Glutamatergic neuron (in vitro differentiated cells): ENCODE measurements at regions not wholly inside any gene's neighbourhood (a gene's known extent, or its start where the extent isn't known, plus 50 kb on each side); places are given as distances from the start of the nearest gene placed in this dataset.

Experiments used
- DNase-seq: peaks from one replicate; pipeline ENCODE4 v3.0.0; 2022
- H3K27ac Mint-ChIP-seq: one replicate; pipeline ENCODE4 v1.8.0; 2020; ENCODE audit warnings: mild to moderate bottlenecking, mixed read lengths, inconsistent platforms; ENCODE audit not compliant: unreplicated experiment
- H3K27me3 Mint-ChIP-seq: one replicate; pipeline ENCODE4 v1.8.0; 2020; ENCODE audit warnings: mild to moderate bottlenecking, moderate library complexity, mixed read lengths, inconsistent platforms; ENCODE audit not compliant: unreplicated experiment
- H3K36me3 Mint-ChIP-seq: one replicate; pipeline ENCODE4 v1.8.0; 2020; ENCODE audit warnings: mild to moderate bottlenecking, mixed read lengths, inconsistent platforms; ENCODE audit not compliant: unreplicated experiment
- H3K4me1 Mint-ChIP-seq: one replicate; pipeline ENCODE4 v1.8.0; 2020; ENCODE audit warnings: mild to moderate bottlenecking, low read depth, mixed read lengths, inconsistent platforms; ENCODE audit not compliant: unreplicated experiment
- H3K4me3 Mint-ChIP-seq: one replicate; pipeline ENCODE4 v1.8.0; 2020; ENCODE audit warnings: mild to moderate bottlenecking, mixed read lengths, inconsistent platforms; ENCODE audit not compliant: unreplicated experiment
- H3K9me3 Mint-ChIP-seq: one replicate; pipeline ENCODE4 v1.8.0; 2020; ENCODE audit warnings: mild to moderate bottlenecking, moderate library complexity, mixed read lengths, inconsistent platforms; ENCODE audit not compliant: unreplicated experiment
- TF ChIP-seq, protein P1 (sequence below): fragments of 200-600 bp; sonication (generic); IDR thresholded peaks from one replicate; pipeline ENCODE4 v1.5.0; 2021; ENCODE audit not compliant: partially characterized antibody, unreplicated experiment

DNA sequence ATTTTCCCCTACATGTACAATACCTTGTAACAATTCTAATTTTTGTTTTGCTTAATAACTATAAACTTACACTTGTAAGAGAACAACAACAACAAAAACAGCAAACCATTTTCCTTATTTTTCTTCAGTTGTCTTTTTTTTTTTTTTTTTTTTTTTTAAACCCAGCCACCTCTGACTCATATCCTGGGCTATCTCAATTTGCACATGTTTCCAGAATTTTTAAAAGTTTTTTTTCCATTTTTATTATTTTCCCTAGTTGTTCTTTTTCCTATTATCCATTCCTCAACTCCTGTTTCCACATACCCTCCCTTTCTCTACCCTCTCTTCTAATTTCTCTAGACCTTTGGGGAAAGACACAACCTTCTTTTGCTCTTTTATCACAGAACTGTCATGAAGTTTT lies 112.5 kb downstream of the EFEMP1 start:
- H3K4me3 Mint-ChIP-seq = no peak overlapping the region

DNA sequence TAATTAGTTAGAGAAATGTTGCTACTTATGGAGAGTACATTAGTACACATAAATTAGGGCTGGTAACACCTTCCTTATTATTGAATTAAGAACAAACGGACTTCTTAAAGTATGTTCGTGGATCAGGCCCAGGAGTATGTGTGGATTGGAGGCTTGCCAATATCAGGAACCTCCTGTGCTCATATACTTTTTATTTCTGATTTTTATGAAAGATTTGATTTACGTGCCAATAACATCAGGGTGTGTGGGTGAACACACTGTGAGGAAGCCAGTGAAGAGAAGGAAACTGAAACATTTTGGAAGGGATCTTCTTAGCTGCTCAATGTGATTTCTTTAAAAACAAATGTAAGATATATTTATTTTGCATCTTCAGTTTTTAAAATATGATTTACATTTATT lies 113.0 kb downstream of the EFEMP1 start:
- Mint-ChIP-seq H3K4me3 (no peak overlapping the region), H3K27ac (no peak overlapping the region), H3K9me3 (peaks cover 3% of the 10 kb centered on the region), H3K27me3 (no peaks in the 10 kb centered on the region), H3K36me3 (no peaks in the 10 kb centered on the region), H3K4me1 (peaks cover 11% of the 10 kb centered on the region)
- no peak for DNase-seq
- TF ChIP-seq, protein P1, sequence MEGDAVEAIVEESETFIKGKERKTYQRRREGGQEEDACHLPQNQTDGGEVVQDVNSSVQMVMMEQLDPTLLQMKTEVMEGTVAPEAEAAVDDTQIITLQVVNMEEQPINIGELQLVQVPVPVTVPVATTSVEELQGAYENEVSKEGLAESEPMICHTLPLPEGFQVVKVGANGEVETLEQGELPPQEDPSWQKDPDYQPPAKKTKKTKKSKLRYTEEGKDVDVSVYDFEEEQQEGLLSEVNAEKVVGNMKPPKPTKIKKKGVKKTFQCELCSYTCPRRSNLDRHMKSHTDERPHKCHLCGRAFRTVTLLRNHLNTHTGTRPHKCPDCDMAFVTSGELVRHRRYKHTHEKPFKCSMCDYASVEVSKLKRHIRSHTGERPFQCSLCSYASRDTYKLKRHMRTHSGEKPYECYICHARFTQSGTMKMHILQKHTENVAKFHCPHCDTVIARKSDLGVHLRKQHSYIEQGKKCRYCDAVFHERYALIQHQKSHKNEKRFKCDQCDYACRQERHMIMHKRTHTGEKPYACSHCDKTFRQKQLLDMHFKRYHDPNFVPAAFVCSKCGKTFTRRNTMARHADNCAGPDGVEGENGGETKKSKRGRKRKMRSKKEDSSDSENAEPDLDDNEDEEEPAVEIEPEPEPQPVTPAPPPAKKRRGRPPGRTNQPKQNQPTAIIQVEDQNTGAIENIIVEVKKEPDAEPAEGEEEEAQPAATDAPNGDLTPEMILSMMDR = no peak

More for the DNA sequence above, 112.5 kb downstream of the EFEMP1 start:
- Mint-ChIP-seq H3K27ac (no peak overlapping the region), H3K4me1 (peaks cover 8% of the 10 kb centered on the region), H3K36me3 (no peaks in the 10 kb centered on the region), H3K27me3 (no peaks in the 10 kb centered on the region), H3K9me3 (peaks cover 3% of the 10 kb centered on the region)
- TF ChIP-seq, protein P1 = no peak
- no peak for DNase-seq

DNA sequence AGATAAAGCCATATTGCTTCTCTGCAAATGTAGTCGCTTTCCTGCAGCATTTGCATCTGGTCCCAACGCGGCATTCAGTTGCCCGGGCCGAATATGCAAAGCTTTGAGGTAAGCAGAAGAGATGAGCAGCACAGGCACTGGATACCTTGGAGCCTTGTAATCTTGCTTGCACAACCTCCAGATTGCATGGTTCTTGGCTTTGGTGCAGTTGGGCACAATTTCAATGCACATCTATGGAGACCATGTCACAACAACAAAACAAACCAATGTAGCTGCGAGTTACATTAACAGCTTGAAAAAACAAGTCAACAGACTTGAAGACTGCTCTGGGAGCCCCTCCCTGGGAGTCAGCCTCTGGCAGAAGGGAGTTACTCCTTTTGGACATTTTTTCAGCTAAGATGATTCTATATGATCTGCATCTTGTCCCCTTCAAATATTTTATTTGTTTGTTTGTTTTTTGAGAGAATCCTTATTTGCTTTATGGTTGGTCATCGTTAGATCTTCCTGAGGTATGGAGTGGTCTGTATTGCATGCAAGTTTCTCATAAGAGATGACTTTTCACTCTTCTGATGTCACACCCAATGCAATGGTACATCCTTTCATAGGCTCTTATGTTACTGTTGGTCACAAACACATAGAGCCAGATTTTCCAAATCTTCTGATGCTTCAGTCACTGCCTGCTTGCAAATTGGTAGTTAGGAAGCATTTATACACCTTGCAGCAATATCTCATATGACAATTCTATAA lies 113.5 kb downstream of the EFEMP1 start:
- H3K4me3 Mint-ChIP-seq = no peak overlapping the region
- peaks cover 16% of the 10 kb centered on the region for H3K4me1 Mint-ChIP-seq
- no peak overlapping the region for H3K27ac Mint-ChIP-seq
- TF ChIP-seq, protein P1 = no peak
- H3K27me3 Mint-ChIP-seq = no peaks in the 10 kb centered on the region
- no peak for DNase-seq
- no peaks in the 10 kb centered on the region for H3K36me3 Mint-ChIP-seq
- peaks cover 3% of the 10 kb centered on the region for H3K9me3 Mint-ChIP-seq

DNA sequence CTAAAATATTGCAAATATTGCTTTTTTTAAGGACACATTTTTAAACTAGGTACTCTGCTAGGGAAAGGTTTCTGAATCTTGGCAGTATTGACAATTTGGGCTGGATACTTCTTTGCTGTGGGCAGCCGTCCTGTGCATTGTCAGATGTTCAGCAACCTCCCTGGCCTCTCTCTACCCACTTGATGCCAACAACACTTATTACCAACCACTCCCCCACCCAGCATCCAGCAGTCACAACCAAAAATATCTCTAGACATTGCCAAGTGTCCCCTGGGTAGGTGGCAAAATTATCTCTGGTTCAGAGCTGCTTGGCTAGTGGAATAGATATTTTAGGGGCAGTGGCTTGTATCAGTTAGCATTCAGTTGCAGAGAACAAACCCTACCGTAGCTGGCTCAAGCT lies 114.3 kb upstream of the PNPT1 start:
- Mint-ChIP-seq H3K27ac (no peak overlapping the region), H3K9me3 (no peaks in the 10 kb centered on the region), H3K27me3 (no peaks in the 10 kb centered on the region), H3K36me3 (no peaks in the 10 kb centered on the region), H3K4me3 (no peak overlapping the region), H3K4me1 (peaks cover 32% of the 10 kb centered on the region)
- TF ChIP-seq, protein P1 = no peak
- no peak for DNase-seq

DNA sequence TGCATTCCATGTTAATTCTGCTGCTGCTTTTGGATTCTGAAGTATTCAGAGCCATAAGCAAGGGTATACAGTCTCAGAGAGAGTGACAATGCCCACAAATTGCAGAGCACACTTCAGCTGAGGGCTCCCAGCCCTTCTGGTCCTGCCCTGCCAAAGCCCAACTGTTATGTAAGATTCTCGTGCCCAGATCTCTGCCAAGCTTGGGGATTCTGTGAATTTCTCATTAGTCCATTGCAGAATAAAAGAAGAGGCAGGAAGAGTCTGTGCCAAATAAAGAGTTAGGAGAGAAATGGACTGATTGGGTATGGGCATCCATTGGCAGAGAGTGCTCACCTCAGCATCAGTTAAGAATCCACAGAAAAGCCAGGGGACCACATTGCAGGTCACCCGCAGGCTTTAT lies 112.0 kb upstream of the PNPT1 start:
- TF ChIP-seq, protein P1 = no peak
- H3K27ac Mint-ChIP-seq = no peak overlapping the region
- H3K4me1 Mint-ChIP-seq = peaks cover 45% of the 10 kb centered on the region
- H3K4me3 Mint-ChIP-seq = no peak overlapping the region
- no peaks in the 10 kb centered on the region for H3K36me3 Mint-ChIP-seq
- H3K9me3 Mint-ChIP-seq = no peaks in the 10 kb centered on the region
- no peaks in the 10 kb centered on the region for H3K27me3 Mint-ChIP-seq
- no peak for DNase-seq
